ENCODE measurements at regions not wholly inside any gene's neighbourhood (a gene's known extent, or its start where the extent isn't known, plus 50 kb on each side); places are given as distances from the start of the nearest gene placed in this dataset.
"Not testable (repeated sequence)": the region's sequence is repeated elsewhere in the genome, so short reads cannot be mapped to it uniquely, and the experiment has no call there.

- not testable (repeated sequence) for DNase-seq
Observed at GRCh38 chr3:193047461-193047860, 129.8 kb upstream of the MB21D2 start.

GRCh38 chr3:193048127-193048526 is 130.5 kb upstream of the MB21D2 start:
- DNase-seq = no peak

GRCh38 chr3:193049935-193050334 is 132.3 kb upstream of the MB21D2 start:
- DNase-seq = no peak

- DNase-seq = no peak
Observed at GRCh38 chr3:193051314-193051713, 133.7 kb upstream of the MB21D2 start.

- no peak for DNase-seq
Observed at GRCh38 chr3:193052354-193053045, 134.8 kb upstream of the MB21D2 start.

- no peak for DNase-seq
Observed at GRCh38 chr3:193053046-193053435, 135.4 kb upstream of the MB21D2 start.

- DNase-seq = no peak
Observed at GRCh38 chr3:193055352-193055751, 137.7 kb upstream of the MB21D2 start.

- DNase-seq = no peak
Observed at GRCh38 chr3:193057616-193058015, 140.0 kb upstream of the MB21D2 start.

GRCh38 chr3:193060748-193061546 is 143.3 kb upstream of the MB21D2 start:
- DNase-seq = no peak

GRCh38 chr3:193068365-193068764 is 150.7 kb upstream of the MB21D2 start:
- no peak for DNase-seq

- not testable (repeated sequence) for DNase-seq
Observed at GRCh38 chr3:193069732-193070131, 152.1 kb upstream of the MB21D2 start.

GRCh38 chr3:193078996-193079753 is 161.5 kb upstream of the MB21D2 start:
- no peak for DNase-seq

- DNase-seq = no peak
Observed at GRCh38 chr3:193080821-193081365, 160.1 kb upstream of the PLAAT1 start.

- no peak for DNase-seq
Observed at GRCh38 chr3:193085655-193086054, 155.4 kb upstream of the PLAAT1 start.

- no peak for DNase-seq
Observed at GRCh38 chr3:193086681-193087080, 154.3 kb upstream of the PLAAT1 start.

- DNase-seq = no peak
Observed at GRCh38 chr3:193087336-193087735, 153.7 kb upstream of the PLAAT1 start.

GRCh38 chr3:193095366-193095765 is 145.7 kb upstream of the PLAAT1 start:
- DNase-seq = no peak

GRCh38 chr3:193096076-193096475 is 144.9 kb upstream of the PLAAT1 start:
- no peak for DNase-seq

- no peak for DNase-seq
Observed at GRCh38 chr3:193114431-193115340, 126.3 kb upstream of the PLAAT1 start.

GRCh38 chr3:193116871-193117270 is 124.2 kb upstream of the PLAAT1 start:
- no peak for DNase-seq

GRCh38 chr3:193118907-193119306 is 122.1 kb upstream of the PLAAT1 start:
- DNase-seq = no peak

- no peak for DNase-seq
Observed at GRCh38 chr3:193119926-193120325, 121.1 kb upstream of the PLAAT1 start.
